ENCODE measurements at regions not wholly inside any gene's neighbourhood (a gene's known extent, or its start where the extent isn't known, plus 50 kb on each side); places are given as distances from the start of the nearest gene placed in this dataset.

DNA sequence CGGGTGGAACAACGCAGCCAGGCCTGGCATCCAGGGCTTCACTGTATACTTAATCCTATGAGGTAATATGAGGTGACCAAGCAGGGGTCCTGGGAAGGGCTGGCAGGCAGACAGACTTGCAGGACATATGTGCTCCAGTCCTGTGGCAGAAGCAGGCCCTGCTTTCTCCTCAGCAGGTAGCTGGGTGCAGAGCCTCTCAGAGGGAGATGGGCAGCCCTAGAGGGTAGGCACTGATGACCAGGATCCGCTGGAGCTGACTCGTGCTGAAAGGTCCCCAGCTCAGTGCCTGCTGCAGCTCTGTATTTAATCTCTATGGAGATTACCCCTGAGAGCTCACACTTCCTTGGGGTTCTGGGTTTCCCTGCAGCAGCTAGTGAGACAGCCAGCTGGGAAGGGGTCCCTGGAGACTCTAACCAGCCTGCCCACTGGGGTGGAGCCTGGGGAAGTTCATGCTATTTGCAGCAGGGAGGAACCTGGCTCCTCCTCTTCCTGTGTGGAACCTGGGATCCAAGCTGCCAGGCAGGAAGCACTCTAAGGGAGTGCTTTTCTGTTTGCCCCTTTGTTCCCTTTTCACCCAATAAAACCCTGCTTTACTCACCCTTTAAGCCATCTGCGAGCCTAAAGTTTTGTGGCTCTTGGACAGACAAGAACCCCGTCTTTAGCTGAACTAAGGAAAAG is 339.2 kb downstream of the DCAF12L2 start:
- DNase-seq, result no peak

GRCh38 chrX:125846271-125846670 is 319.8 kb downstream of the DCAF12L2 start:
- no peak for DNase-seq

- DNase-seq, result no peak
These were observed 315.4 kb downstream of the DCAF12L2 start for GRCh38 chrX:125850693-125851092.

DNA sequence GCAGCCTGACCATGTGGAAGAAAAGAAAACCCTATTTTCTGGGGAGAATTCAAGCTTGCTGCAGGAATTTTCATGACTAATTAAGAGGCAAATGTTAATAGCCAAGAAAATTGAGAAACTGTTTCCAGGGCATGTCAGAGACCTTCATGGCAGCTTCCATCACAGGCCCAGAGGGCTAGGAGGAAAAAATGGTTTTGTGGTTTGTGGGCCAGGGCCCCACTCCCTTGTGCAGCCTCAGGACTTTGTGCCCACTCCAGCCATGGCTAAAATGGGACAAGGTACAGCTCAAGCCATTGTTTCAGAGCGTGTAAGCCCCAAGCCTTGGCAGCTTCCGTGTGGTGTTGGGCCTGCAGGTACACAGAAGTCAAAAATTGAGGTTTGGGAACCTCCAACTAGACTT is 282.9 kb downstream of the DCAF12L2 start:
- DNase-seq, result no peak

DNA sequence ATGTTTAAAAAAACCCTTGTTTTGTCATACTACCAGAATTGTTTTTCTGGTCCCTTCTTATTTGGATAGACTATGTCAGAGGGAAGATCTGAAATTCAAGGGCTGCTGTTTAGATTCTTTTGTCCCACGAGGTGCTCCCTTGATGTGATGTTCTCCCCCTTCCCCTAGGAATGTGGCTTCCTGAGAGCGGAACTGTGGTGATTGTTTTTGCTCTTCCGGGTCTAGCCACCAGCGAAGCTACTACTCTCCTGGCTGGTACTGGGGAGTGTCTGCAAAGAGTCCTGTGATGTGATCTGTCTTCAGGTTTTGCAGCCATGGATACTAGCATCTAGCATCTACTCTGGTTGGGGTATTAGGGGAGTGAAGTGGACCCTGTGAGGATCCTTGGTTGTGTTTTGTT is 271.1 kb downstream of the DCAF12L2 start:
- DNase-seq, result no peak

DNA sequence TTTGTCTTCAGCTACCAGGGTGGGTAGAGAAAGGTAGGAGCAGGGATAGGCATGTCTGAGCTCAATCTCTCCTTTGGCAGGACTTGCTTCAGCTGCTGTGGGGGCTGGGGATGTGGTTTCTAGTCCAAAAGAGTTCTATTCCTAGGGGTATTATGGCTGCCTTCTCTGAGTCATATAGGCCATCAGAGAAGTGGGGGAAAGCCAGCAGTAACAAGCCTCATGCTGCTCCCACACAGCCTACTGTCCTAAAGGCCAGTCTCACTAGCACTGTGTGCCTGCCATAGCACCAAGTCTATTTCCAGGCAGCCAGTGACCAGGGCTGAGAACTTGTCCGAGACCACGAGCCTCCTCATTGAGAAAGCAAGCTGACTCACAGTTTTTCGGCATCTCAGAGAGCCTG is 270.6 kb downstream of the DCAF12L2 start:
- DNase-seq, result no peak

GRCh38 chrX:125926295-125926694 is 239.8 kb downstream of the DCAF12L2 start:
- DNase-seq, result no peak

- DNase-seq, result no peak
These were observed 225.1 kb downstream of the DCAF12L2 start for GRCh38 chrX:125940985-125941384.

GRCh38 chrX:125947501-125947900 is 218.6 kb downstream of the DCAF12L2 start:
- no peak for DNase-seq

DNA sequence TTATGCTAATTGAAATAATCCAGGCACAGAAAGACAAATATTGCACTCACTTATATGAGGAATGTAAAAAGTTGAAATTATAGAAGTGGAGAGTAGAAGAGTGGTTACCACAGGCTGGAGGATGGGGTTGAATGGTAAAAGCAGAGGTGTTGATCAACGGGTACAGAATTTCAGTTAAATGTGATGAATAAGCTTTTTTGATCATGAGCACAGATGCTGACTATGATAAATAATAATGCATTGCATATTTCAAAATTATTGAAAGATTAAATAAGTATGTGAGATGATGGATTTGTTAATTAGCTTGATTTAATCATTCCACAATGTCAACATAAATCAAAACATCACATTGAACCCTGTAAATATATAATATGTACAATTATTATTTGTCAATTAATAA is 213.1 kb downstream of the DCAF12L2 start:
- DNase-seq, result no peak

DNA sequence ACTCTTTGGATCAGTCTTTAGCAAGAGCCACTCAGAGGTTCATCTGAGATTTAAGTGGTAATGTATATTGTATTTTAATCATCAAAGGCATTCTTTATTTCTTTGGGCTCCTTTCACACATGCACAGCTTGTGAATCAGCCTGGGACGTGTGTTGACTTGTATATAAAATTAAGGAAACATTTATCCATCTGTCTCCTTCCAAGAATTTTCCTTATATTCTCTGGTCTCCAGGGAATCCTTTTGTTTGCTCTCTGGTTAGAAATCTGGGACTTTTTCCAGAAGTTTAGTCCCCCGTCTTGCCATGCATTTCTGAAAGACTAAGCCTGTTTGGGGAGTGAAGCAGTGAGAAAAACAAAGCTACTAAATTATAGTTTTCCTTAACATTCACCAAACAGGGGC is 212.3 kb downstream of the DCAF12L2 start:
- no peak for DNase-seq

DNA sequence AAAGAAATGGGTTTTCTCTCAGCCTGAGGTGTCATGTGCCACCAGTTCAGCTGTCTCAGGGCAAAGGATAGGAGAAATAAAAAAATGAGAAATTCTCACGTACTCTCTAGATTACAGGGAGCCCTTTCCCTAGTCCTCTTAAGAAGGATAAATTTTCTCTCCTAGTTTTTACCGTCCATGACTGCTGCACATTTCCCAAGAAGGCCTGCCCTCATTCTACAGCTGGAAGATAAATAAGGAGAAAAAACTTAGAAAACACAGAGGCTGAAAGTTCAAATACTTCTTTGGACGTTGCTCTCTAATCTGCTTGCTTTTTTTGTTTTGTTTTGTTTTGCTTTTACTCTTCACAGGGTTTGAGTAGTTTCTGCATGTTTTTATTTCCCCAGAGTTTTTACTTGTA is 211.9 kb downstream of the DCAF12L2 start:
- DNase-seq, result no peak

GRCh38 chrX:125977851-125978250 is 188.2 kb downstream of the DCAF12L2 start:
- no peak for DNase-seq

DNA sequence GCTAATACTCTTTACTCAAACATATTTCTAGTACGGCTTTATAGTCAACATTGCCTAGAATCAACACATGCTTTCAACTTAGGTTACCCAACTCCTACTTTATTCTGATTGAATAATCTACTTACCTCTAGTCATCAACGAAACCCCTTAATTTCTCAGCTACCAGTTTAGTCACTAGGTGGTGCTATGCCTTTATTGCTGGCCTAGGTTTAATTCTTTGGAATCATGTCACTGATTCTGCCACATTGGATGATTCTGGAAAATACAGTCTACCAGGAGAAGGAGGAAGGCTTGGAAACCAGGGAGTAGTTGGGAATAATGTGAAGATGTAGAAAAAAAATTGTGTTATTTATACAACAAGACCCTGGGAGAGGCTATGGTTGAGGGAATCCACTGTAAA is 167.7 kb downstream of the DCAF12L2 start:
- DNase-seq, result no peak

DNA sequence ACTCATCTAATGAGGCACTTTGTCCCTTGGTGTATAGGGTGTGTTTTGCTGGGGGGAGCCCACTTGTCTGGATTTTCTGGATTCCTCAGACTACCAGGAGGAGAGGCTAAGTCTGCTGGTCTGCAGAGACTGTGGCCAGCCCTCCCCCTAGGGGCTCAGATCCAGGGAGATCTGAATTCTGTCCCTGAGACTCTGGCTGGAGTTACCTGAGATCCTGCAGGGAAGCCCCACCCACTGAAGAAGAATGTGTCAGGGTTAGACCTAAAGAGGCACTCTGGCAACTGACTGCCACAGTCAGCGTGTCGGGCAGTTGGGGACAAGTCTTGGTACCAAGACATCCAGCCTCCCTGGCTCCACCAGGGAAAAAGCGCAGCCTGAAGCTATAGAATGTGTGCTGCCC is 138.9 kb downstream of the DCAF12L2 start:
- DNase-seq, result no peak

DNA sequence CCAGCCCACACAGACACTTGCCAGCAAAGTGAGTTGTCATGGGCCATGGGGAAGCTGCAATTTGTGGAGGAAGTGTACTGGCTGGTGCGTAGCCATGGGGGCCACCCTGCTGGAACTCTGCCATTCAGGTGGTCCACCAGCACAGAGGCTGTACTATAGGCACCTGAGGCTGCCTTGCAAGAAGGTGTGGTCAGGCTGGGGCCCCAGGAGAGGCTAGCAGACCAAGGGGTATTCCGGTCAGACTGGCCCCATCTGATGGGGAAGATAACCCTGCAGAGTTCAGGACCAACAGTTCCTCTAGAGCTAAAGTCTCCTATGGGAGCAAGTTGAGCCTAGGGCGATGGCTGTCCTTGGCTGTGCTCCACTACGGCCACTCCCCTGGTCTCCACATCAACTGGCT is 136.1 kb downstream of the DCAF12L2 start:
- DNase-seq, result no peak

GRCh38 chrX:126063984-126064383 is 102.1 kb downstream of the DCAF12L2 start:
- DNase-seq, result no peak

GRCh38 chrX:126064901-126065541 is 101.1 kb downstream of the DCAF12L2 start:
- no peak for DNase-seq

- DNase-seq, result no peak
These were observed 100.0 kb downstream of the DCAF12L2 start for GRCh38 chrX:126065901-126066660.

All from HCEC 1CT (cell line).